ENCODE measurements at regions not wholly inside any gene's neighbourhood (a gene's known extent, or its start where the extent isn't known, plus 50 kb on each side); places are given as distances from the start of the nearest gene placed in this dataset.
"Not testable (repeated sequence)": the region's sequence is repeated elsewhere in the genome, so short reads cannot be mapped to it uniquely, and the experiment has no call there.

- no peak for TF ChIP-seq CTCF (IDR thresholded peaks at IDR 0.05; ENCODE audit: low read depth, low read length)
- no peak overlapping the region for H3K4me3 ChIP-seq (ENCODE audit: low read depth, low read length)
Measured at GRCh38 chr12:27133022-27133590, 50.7 kb upstream of the C12orf71 start.

- no peak overlapping the region for H3K4me3 ChIP-seq (ENCODE audit: low read depth, low read length)
- TF ChIP-seq CTCF (IDR thresholded peaks at IDR 0.05; ENCODE audit: low read depth, low read length): no peak
Measured at GRCh38 chr12:27140478-27140969, 58.1 kb upstream of the C12orf71 start.

DNA sequence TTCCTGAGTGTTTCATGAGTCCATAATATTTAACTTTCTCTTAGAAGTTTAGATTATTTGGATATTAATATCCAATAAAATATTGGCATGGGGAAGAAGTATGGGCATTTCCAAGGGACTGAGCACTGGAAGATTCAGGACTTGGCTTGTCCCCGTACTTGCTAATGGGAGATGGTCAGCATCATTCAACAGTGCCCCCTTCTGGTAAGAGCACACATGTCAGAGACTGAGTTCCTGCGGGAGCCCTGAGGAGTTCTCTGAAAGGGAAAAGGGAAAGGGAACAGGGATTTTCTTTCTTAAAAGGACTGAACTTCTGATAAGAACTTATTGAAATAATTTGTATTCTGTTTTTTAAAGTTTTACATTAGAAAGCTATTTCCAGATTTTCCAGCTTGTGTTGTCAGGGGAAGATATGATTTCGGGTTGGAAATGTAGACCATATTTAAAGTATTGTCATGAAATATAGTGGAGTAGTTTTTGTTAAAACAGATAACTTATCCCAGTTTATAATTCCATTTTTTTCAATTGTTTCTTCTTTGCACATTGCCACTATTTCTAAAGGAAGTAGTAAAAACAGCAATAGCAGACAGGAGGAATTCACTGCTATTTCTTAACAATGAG, 59.8 kb upstream of the C12orf71 start:
- H3K4me3 ChIP-seq (ENCODE audit: low read depth, low read length): no peak overlapping the region
- TF ChIP-seq CTCF (IDR thresholded peaks at IDR 0.05; ENCODE audit: low read depth, low read length): peak; percentile 91

DNA sequence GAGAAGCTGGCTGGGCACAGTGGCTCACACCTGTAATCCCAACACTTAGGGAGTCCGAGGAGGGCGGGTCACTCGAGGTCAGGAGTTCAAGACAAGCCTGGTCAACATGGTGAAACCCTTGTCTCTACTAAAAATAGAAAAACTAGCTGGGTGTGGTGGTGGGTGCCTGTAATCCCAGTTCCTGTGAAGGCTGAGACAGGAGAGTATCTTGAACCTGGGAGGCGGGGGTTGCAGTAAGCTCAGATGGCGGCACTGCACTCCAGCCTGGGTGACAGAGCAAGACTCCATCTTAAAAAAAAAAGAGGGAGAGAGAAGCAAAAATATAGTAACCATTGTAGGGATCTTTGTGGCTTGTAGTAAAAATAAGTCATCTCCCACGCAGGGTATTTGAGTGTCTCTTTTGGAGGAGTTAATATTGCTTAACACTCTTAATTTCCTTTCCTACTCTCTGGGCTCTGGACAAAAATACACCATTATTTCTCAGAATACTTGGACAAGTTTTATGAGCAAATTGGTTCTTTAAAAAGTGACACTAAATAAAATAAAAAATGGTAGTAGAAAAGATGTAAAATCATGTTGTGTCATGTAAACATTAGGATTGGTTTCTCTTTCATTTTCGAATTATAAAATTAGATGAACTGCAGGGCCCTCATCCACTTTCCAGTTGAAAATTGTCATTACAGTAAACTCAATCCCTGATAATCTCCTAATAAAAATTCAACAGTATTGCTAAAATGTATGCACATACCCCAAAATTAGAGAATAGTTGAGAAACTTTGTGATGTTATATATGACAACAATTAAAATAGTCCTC, 61.1 kb upstream of the C12orf71 start:
- TF ChIP-seq CTCF (IDR thresholded peaks at IDR 0.05; ENCODE audit: low read depth, low read length): no peak

GRCh38 chr12:27145725-27146124, 63.3 kb upstream of the C12orf71 start:
- H3K4me3 ChIP-seq (ENCODE audit: low read depth, low read length): not testable (repeated sequence)

More for the DNA sequence above, 61.1 kb upstream of the C12orf71 start:
- H3K4me3 ChIP-seq (ENCODE audit: low read depth, low read length): no peak overlapping the region

DNA sequence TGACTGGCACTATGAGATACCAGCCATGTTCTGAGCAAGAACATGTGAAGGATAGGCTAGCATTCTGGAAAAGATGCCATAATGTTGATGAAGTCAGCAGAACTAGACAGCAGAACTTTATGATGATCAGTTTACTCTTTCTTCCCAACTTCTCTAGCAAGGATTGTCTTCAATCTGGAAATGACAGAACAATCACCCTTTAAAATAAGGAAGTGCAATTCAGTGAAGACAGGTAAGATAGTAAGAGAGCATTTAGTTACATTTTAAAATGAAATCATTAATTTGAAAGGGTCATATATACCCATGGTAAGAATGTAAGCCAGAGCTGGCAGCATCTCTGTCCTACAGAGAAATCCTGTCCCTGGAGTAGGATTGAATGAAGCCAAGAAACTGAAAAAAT, 66.0 kb upstream of the C12orf71 start:
- no peak for TF ChIP-seq CTCF (IDR thresholded peaks at IDR 0.05; ENCODE audit: low read depth, low read length)
- H3K4me3 ChIP-seq (ENCODE audit: low read depth, low read length): no peak overlapping the region

DNA sequence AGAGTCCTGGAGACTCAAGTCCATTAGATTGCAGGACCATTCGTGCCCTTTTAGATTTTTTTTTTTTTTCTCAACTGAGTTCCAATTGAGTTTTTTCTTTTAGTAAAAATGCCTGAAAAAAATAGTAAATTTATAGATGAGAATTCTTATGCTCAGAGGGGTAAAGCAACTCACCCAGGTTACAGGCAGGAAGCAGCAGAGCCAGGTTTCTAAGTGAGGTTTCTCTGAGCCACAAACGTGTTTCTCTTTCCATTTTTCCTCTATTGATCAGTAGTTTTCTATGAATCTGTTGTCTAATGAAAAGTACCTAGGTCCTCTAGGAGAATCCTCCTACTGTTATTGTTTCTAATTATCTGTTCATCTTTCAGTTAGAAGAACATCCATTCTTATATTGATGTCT, 66.4 kb upstream of the C12orf71 start:
- no peak overlapping the region for H3K4me3 ChIP-seq (ENCODE audit: low read depth, low read length)
- TF ChIP-seq CTCF (IDR thresholded peaks at IDR 0.05; ENCODE audit: low read depth, low read length): no peak
